Activated naive CD8-positive, alpha-beta T cell treated with anti-CD3 and anti-CD28 coated beads, Interleukin-2, amount 50 U/mL, for 16 hours (primary cell): ENCODE measurements at regions not wholly inside any gene's neighbourhood (a gene's known extent, or its start where the extent isn't known, plus 50 kb on each side); places are given as distances from the start of the nearest gene placed in this dataset.

Source experiments
- DNase-seq: peaks from one replicate; pipeline ENCODE4 v3.0.0-alpha.2; 2020; ENCODE audit warnings: low read depth, low spot score

DNA sequence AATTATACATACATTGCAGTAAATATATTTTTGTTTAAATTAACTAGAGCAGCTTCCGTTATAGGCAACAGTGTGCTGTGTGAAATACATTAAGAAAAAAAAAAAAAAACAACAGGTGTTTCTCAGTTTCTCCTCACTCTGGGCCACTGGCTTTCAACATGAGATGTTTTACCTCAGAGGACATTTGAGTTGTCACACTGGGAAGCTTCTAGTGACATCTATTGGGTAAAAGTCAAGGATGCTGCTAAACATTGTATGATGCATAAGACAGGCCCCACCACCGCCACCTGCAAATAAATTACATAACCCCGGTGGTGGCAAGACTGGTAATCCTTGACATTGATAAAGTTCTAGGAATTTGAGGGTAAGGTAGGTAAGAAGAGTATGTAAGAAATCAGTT, 1512.2 kb downstream of the C4orf33 start:
- DNase-seq: no peak

DNA sequence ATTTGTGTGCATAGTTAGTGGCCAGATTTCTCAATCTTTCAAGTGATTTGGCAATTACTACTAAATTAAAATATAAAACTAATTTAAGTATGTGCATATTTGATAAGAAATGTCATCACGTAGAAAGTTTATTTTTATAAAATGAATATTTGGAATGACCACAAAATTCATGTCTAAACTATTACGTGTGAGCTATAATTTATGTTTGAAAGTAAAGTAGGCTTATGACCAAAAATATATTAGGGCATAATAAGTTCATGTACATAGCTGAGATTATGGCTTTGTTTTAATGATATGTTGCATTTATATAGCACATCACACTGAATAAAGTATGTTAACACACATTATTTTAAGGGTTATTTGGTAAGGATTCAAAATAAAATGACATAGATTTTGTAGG, 1532.6 kb downstream of the C4orf33 start:
- DNase-seq: no peak

DNA sequence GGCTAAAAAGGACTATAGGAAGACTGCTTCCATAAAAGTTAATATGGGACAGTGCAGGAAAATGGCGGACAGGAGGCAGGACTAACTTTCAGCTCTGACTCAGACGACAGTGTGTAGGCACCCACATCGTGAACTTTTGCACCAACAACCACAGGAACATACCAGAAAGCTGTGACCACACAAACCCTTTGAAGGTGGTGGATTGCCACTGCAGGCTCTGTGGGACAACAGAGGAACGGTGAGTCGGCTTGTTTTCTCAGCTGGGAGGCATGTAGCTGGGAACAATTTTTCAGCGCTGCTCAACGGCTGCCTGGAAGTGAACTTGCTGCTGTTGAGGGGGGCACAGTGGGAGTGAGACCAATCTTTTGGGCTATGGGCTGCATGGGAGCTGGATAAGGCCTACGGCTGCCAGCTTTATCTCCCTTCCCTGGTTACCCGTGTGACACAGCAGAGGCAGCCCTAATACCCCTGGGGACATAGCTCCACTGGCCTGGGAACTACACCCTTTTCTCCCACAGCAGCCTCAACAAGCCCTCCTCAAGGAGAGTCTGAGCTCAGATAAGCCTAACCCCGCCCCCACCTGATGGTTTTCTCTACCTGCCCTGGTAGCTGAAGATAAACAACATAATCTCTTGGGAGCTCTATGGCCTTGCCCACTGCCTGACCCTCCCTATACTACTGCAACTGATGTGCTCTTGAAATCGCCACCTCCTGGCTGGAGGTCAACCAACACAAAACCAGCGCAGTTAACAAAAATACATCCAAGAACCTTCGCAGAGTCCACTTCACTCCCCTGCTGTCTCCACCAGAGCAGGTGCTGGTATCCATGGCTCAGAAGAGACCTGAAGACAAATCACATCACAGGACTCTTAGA, 1537.0 kb downstream of the C4orf33 start:
- DNase-seq: no peak

DNA sequence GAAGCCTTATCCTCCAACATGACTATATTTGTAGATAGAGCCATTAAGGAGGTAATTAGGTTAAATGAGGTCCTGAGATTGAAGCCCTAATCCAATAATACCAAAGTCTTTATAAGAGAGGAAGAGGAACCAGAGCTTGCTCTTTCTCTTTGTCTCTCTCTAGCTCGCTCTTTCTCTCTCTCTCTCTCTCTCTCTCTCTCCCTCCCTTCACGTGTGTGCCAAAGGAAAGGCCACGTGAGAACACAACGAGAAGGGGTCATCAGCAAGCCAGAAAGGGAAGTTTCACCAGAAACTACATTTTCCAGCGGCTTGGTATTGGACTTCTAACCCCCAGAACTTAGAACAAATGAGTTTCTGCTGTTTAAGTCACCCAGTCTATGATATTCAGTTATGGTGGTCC, 1540.5 kb downstream of the C4orf33 start:
- DNase-seq: no peak

DNA sequence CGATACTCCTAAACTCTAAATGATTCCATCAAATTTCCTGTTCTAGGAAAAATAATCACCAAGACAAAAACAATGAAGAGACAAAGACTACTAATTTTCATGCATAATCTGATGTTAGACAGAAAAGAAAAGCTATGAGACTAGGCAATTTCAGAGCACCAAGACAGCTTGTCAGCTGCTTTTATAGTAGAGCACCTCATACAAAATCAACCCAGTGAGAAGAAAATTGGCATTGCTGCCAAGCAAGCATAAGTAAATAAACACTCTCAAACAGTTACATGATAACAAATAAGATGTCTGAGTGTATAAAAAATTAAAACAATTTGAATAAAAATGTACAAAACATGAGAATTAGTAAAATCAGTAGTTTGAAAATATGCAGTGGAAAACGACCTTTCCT, 1544.6 kb downstream of the C4orf33 start:
- no peak for DNase-seq

DNA sequence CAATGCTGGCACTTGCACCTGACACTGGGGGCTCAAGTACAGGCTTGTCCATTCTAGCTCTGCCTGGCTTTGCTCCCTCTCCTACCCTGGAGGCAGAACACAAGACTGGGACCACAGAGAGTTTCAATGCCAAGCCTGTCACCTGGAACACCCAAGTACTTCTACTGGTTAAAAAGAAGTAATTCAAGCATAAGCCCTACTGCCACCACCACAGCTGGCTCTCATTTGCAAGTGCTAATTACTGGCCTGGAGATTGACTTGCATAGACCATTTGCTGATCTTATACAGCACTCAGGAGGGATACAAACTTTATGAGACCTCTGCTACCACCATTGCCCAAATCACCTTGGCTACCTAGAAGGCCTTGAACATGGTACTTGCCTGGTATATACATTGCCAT, 1550.9 kb downstream of the C4orf33 start:
- no peak for DNase-seq

DNA sequence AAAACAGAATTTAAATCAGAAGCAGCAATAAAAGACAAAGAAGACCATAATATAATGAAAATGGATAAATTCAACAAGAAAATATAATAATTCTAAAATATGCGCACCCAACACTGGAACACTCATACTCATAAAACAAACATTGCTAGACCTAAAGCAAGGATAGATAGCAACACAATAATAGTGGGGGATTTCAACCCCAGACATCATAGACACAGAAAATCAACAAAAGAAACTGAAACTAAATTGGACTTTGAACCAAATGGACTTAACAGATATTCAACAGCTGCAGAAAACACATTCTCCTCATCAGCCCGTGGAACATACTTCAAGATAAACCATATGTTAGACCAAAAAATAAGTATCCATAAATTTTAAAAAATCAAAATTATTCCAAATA, 1552.6 kb downstream of the C4orf33 start:
- no peak for DNase-seq

DNA sequence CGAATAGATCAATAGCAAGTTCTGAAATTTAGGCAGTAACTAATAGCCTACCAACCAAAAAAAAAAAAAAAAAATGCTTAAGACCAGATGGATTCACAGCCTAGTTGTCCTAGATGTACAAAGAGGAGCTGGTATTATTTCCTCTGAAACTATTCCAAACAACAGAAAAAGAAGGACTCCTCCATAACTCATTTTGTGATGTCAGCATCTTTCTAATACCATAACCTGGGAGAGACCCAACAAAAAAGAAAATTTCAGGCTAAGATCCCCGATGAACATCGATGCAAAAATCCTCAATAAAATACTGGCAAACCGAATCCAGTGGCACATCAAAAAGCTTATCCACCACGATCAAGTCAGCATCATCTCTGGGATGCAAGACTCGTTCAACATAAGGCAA, 1557.9 kb downstream of the C4orf33 start:
- no peak for DNase-seq

DNA sequence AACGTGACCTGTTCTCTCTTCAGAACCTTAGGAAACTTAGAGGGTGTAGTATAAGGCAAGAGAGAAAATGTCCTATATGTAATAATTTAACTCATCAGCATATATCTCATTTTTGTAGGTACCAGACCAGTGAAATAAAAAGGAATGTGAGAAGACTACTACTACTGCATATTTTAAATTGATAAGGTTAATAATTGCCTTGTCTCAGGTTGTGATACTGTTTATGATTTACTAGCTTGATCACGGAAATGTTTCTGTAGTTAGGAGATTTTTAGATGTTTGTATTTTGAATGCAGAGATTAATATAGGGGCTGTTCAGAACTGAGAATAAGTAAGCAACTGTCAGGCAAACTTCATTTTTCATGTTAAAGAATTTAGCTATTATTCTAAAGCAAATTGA, 1563.4 kb downstream of the C4orf33 start:
- no peak for DNase-seq

DNA sequence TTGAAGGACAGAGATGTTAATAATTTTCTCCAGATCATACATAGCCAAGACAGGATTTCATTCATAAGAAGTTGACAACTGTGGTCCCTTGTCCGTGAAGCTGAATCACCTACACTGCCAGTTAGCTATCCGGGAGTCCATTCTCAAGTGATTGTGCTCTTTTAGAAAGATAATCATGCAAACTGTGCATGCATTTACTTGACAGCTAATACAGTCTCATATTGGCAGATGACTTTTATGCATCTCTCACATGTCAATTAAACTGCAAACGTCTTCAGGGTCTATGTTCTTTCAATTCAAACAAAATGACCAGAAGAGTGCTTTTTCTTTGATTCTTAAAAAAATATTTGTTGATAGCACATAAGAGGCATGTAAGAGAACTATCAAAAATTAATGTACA, 1572.9 kb downstream of the C4orf33 start:
- DNase-seq: no peak

DNA sequence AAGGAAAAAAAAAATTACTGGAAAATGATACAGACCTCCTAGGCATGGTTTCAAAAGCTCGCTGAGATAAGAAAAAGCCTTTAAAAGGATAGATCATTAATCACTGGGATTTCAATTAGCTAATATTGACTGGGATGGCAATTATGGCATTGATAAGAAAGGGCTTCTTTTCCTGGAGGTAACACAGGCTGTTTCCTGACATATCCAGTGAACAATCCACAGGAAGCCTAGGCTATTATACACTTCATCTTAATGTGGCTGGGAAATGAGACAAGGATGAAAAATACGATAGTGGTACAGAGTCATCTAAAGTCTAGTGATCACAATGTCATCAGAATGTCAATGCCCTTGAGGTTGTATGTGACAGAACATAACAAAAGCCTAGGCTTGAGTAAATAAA, 1579.3 kb downstream of the C4orf33 start:
- no peak for DNase-seq

DNA sequence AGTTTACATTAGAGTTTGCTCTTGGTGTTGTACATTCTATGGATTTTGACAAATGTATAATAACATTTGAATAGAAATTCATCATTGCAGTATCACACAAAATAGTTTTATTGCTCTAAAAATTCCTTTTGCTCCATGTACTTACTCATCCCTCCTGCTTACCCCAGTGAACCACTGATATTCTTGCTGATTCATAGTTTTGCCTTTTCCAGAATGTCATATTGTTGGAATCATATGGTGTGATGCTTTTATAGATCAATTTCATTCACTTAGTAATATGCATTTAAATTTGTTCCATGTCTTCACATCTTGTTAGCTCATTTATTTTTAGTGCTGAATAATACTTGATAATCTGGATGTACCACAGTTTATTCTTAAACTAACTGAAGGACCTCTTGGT, 1593.2 kb downstream of the C4orf33 start:
- no peak for DNase-seq

DNA sequence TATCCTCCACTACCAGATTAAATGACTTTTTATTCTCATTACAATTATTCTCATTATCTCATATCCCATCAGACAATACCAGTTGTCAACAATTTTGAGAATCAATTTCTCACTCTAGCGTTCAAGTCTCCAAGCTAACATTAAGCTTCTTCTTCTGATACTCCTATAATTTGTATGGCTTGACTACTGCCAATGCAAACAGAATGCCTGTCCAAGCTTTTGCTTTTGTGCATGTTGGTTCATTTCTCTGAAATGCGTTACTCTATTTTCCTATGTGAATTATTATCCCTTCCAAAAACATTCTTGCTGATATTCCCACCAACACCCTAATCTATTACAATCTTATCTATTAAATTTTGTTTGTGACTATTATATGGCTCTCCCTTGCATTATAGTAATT, 1602.3 kb downstream of the C4orf33 start:
- no peak for DNase-seq

DNA sequence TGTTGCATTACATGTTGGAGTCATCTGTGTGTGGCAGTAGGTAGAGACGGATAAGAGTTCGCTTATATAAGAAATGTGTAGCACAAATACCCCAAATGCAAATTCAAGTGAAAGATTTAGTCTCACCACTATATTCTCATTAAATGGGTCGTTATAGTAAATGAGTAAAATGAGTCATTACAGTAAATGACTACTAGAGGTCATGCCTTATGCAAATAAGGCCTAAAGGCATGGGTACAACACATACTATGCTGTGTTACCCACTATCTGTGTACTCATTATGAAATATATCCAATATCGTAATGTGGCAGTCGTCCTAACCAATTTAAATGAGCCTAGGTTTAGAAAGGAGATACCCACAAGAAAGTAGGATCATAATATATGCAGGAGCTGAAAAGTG, 1603.1 kb downstream of the C4orf33 start:
- no peak for DNase-seq

DNA sequence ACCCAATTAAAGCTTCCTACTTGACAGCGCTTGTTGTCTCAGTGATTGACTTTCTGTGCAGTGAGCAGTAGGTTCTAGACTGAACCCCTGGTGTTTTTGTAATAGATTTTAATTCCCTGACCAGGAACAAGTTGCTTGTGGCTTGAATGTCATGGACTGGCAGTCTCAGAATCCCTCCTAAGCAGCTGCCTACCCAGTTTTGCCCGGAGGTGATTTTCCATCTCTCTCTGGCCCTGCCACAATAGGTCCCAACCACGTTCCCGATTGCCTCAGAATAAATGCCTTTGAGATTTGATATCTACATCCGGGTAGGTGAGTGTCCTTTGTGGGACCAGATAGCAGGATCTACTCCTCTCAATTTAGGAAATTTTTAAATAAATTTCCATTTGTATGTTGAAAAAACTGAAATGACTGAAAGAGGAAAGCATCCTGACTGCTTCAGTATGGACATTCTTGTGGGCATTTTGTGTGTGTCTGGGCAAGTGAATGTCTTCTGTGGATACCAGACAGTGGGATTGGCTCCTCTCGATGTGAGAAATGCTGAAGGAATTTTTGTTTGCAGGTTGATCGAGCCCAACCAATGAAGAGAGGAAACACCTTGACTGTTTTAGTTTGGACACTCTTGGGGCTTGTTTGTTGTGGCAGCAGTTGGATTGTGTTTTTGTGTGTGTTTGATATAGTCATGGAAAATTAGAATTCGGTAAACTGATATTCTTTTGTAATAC, 1607.4 kb downstream of the C4orf33 start:
- DNase-seq: no peak

DNA sequence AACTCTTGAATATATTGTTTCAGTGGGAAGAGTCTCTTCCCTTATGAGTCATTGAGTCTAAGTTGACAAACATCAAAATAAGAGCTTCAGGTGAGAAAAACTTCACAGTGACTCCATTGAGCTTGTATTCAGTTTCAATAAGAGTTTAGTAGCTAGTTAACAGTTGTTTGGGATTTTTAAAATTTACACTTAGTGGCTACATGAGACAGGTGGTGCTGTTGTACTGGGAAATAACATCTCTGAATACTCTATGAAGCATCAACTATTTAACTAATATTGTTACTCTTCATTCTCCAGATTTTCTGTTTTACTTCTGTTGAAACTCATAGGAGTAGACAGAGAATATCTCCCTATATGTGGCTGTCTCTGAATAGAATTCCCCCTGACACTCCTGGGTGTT, 1609.1 kb downstream of the C4orf33 start:
- no peak for DNase-seq

DNA sequence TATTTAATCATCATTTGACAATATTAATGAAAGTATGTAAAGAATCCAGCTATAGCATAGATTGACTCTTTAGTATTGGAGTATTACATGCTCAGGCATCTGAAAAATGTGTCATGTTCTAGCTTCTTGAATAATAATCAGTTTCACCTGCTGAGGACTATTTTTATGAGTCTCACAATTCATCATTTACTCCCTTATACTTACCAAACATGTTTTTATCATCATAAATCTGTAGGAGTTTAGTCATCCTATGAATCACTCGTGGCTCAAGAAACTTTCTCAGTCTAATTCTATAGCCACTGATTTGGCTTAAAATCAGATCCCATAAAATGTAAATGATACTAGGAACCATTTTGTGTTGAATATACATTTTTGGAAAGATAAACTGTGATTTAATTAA, 1616.1 kb downstream of the C4orf33 start:
- no peak for DNase-seq

DNA sequence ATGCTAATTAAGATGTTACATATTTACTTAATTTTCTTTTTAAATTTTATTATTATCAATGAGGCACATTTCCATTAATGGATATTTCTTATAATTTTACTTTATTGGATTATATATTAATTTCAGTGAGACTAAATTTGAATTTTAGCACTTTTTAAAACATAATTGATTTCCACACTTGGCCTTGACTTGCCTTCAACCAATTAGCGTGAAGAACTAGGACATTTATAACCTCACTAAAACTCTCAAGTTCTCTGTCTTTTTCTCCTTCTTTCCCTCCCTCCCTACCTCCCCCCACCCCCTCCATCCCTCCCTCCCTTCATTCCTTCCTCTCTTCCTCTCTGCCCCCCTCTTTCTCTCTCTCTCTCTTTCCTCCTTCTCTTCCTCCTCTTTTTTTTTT, 1618.1 kb downstream of the C4orf33 start:
- no peak for DNase-seq

DNA sequence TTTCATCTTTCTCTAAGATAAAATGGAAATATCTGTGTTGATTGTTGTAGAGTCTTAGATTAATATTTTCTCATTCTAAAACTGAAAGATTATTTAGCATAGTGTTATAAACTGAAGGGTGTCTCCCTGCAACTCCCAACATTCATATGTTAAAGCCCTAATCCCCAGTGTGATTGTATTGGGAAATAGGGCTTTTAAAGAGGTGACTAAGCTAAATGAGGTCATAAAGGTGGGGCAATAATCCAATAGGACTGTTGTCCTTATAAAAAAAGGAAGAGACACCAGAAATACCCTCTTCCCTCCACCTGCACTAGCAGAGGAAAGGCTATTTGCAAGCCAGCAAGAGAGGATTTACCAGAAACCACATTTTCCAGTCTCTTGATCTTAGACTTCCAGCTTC, 1626.4 kb downstream of the C4orf33 start:
- DNase-seq: no peak

DNA sequence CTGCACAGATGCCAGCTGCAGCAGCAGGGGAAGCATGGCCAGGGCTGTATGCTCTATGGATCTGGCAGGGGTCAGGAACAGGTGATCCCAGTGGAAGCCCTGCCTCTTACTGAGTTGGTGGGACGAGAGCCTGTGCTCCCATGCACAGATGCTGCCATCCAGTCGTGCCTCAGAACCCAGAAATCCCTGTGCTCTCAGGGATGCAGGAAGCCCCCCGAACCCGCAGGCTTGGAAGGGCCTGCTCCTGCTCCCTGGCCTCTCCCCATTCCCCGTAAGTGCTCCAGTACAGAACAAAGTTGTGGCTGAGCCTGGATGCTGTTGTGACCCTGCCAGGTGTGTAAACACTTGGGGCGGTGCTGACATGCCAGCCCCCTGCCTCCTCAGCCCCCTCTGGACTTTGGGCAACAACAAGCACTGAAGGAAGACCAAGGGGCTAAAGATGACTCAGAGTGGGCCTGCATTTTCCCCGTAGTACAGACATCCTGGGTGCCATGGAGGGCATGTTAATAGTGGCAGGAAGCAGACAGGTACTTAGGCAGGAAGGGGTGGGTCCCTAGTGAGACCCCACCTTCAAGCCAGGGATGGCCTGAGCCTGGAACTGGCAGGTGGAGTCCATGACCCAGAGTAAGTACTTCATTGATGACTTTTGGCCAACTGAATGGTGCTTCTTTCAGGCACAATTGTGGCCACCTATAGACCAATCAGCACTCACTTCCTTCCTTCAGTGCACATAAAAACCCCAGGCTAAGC, 1640.7 kb downstream of the C4orf33 start:
- no peak for DNase-seq

DNA sequence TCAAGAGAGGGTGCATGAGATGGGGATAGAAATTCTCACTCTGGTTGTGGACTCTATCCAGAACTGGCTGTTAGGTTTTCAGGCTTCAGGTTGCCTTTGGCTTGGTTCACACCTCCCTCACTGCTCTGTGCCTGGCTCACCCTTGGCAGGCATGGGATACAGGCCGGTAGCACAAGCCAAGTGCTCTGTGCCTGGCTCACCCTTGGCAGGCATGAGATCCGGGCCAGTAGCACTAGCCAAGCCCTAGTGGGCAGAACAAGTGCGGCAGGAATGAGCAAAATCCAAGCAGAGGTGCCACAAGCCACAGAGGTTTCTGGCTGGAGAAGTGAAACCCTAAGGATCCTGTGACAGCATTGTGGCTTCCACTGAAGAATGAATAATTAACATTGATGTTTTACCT, 1642.3 kb downstream of the C4orf33 start:
- no peak for DNase-seq

DNA sequence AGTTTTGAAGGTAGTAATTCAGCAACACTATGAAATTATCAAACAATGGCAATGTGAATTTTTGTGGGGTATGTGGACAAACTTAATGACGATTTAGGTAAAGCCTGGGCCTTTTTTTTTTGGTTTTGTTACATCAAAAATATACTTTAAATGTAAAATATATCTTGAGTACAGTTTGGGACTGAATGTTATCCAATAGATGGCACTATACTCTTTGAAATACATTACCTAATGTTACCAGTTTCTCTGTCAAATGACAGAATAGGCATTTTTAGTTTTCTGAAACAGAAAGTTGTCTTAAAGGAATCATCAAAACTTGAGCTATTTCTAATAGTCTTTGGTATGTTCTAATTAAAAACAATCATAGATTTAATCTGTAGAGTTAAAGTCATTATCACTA, 1651.9 kb downstream of the C4orf33 start:
- no peak for DNase-seq

DNA sequence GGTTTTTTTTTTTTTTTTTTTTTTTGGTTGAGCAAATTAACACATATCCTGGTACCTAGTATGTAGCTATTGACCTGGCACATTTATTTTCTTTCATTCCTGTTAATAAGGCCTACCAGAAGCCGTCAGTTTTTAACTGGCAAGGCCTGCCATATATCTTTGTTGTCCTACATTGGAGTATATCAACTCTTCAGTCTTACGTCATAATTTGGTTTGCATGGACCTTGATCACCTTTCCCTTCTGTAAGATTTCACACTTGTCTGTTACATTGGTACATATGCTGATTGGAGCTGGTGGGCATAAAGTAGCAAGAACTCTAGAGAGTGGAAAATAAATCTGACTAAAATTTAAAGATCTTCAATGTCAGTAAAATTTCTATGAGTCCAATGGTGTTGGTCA, 1658.0 kb downstream of the C4orf33 start:
- DNase-seq: no peak
